K562 (cell line): ENCODE measurements at regions not wholly inside any gene's neighbourhood (a gene's known extent, or its start where the extent isn't known, plus 50 kb on each side); places are given as distances from the start of the nearest gene placed in this dataset.

ENCODE experiments used
- ATAC-seq: fragments of 200-7000 bp; cut with Tn5 transposase; 3 replicates; pipeline ENCODE4 v1.9.1; 2020; ENCODE audit warnings: moderate library complexity
- BruUV-seq: library from RNA; stranded (reverse); fragments of 400-500 nt; replicated peaks from 2 replicates; lab custom pipeline; 2021; lab: Mats Ljungman, UMichigan
- CTCF ChIA-PET: fragments of 300-600 bp; formaldehyde crosslinking; extraction: SDS; loops from one replicate; lab custom pipeline; 2021; ENCODE audit warnings: low intra/inter-chr PET ratio; lab: Yijun Ruan, JAX
- POLR2A ChIA-PET: fragments of 300-600, 350-650 bp; sonication (Branson Sonifier 250); formaldehyde crosslinking; extraction: SDS; loops from one replicate; lab custom pipeline; 2021; ENCODE audit warnings: antibody characterized with exemption, inconsistent platforms; lab: Yijun Ruan, JAX
- DNase-seq, 4 experiments: peaks; one replicate each; pipeline versions ENCODE4 v3.0.0 to v3.0.0-alpha.2; 2011 to 2018; ENCODE audit warnings: low spot score in 3 of 4, mixed read lengths in 3 of 4; ENCODE audit errors: extremely low read depth in 1 of 4
- FAIRE-seq: peaks from 2 replicates; lab custom pipeline; 2011; peaks lifted over from hg19 to GRCh38; lab: Jason Lieb, UNC
- H2AFZ ChIP-seq: 2 replicates; pipeline ENCODE4 v1.6.0; 2011; ENCODE audit warnings: low read depth, low read length, control low read depth, inconsistent platforms
- H3K27ac ChIP-seq: fragments of 200-600 bp; 3 replicates; pipeline ENCODE4 v1.8.0; 2011; ENCODE audit warnings: low read depth, mild to moderate bottlenecking, control low read depth, inconsistent platforms, low read length, moderate library complexity, mixed read lengths; ENCODE audit errors: extremely low read depth
- H3K27me3 ChIP-seq, 2 experiments: fragments of 300-600 bp in 1 of 2; 2 replicates in 1 of 2; 3 replicates in 1 of 2; pipeline versions ENCODE4 v1.6.0 to v1.8.0; 2011; ENCODE audit warnings: inconsistent platforms in 2 of 2, low read length in 2 of 2, mild to moderate bottlenecking in 1 of 2, mixed read lengths in 1 of 2, moderate library complexity in 1 of 2; ENCODE audit not compliant: control insufficient read depth in 2 of 2, insufficient read depth in 2 of 2
- H3K36me3 ChIP-seq: fragments of 300-600 bp; 3 replicates; pipeline ENCODE4 v1.8.0; 2011; ENCODE audit warnings: mild to moderate bottlenecking, low read length, inconsistent platforms; ENCODE audit not compliant: control insufficient read depth, insufficient read depth
- H3K4me1 ChIP-seq, 2 experiments: fragments of 200-600 bp in 1 of 2; replicated peaks in 1 of 2; 2 replicates in 1 of 2; 3 replicates in 1 of 2; pipeline versions ENCODE4 v1.5.1 to v1.8.0; 2011; ENCODE audit warnings: inconsistent platforms in 2 of 2, low read length in 2 of 2, mild to moderate bottlenecking in 1 of 2, mixed read lengths in 1 of 2, moderate library complexity in 1 of 2; ENCODE audit not compliant: control insufficient read depth in 2 of 2, insufficient read depth in 2 of 2
- H3K4me2 ChIP-seq: 2 replicates; pipeline ENCODE4 v1.6.1; 2011; ENCODE audit warnings: low read length, control low read depth, inconsistent platforms, mixed read lengths; ENCODE audit not compliant: insufficient read depth
- H3K4me3 ChIP-seq: fragments of 200-600 bp; sonication (generic), shearing (Covaris generic); 2 replicates; pipeline ENCODE4 v1.5.1; 2016; ENCODE audit warnings: control low read depth, inconsistent platforms
- H3K79me2 ChIP-seq: fragments of 200-600 bp; 3 replicates; pipeline ENCODE4 v1.8.0; 2011; ENCODE audit warnings: low read length, inconsistent platforms; ENCODE audit not compliant: control insufficient read depth, insufficient read depth
- H3K9ac ChIP-seq, 2 experiments: 2 replicates each; pipeline versions ENCODE4 v1.6.0 to v1.6.1; 2011; ENCODE audit warnings: low read depth in 2 of 2, low read length in 2 of 2, control low read depth in 1 of 2, inconsistent platforms in 1 of 2, mild to moderate bottlenecking in 1 of 2, mixed read lengths in 1 of 2; ENCODE audit not compliant: insufficient read depth in 1 of 2
- H3K9me1 ChIP-seq: one replicate; pipeline ENCODE4 v1.6.0; 2011; ENCODE audit warnings: inconsistent platforms, mild to moderate bottlenecking, low read length, moderate library complexity; ENCODE audit not compliant: control insufficient read depth, insufficient read depth
- H3K9me3 ChIP-seq: replicated peaks from 2 replicates; pipeline ENCODE4 v1.5.1; 2011; ENCODE audit warnings: low read depth, low read length, inconsistent platforms; ENCODE audit not compliant: control insufficient read depth, insufficient read depth
- H4K20me1 ChIP-seq: replicated peaks from 2 replicates; pipeline ENCODE4 v1.6.1; 2011; ENCODE audit warnings: low read length, inconsistent platforms, mixed read lengths; ENCODE audit not compliant: control insufficient read depth, insufficient read depth
- LCOR ChIP-seq: sonication (generic); formaldehyde crosslinking; IDR thresholded peaks from 2 replicates; pipeline ENCODE4 v1.8.0; 2022; ENCODE audit warnings: mild to moderate bottlenecking, missing genetic modification reagents
- MEF2D ChIP-seq: conservative IDR thresholded peaks from 2 replicates; pipeline ENCODE4 v1.6.1; 2016; ENCODE audit warnings: low read depth, missing genetic modification characterization, missing compliant biosample characterization
- NEUROD1 ChIP-seq: fragments of 150-350 bp; IDR thresholded peaks from 2 replicates; pipeline ENCODE4 v1.6.1; 2014; ENCODE audit warnings: borderline replicate concordance, low read length, low read depth; ENCODE audit not compliant: partially characterized antibody
- PRMT5 ChIP-seq: sonication (generic); formaldehyde crosslinking; IDR thresholded peaks from 2 replicates; pipeline ENCODE4 v1.5.0; 2020; ENCODE audit warnings: missing genetic modification reagents
- SMAD3 ChIP-seq: fragments of 450-650 bp; formaldehyde crosslinking; conservative IDR thresholded peaks from 2 replicates; pipeline ENCODE4 v1.4.0; 2020; ENCODE audit warnings: mild to moderate bottlenecking
- SOX6 ChIP-seq: fragments of 450-650 bp; IDR thresholded peaks from 2 replicates; pipeline ENCODE4 v1.6.1; 2014; ENCODE audit warnings: mild to moderate bottlenecking
- SPI1 ChIP-seq: IDR thresholded peaks from 2 replicates; pipeline ENCODE4 v1.6.1; 2011; ENCODE audit warnings: low read depth, low read length, control low read depth, borderline replicate concordance
- U2AF1 ChIP-seq: fragments of 200-400 bp; formaldehyde crosslinking; optimal IDR thresholded peaks from 2 replicates; pipeline ENCODE3; 2017; ENCODE audit warnings: mild to moderate bottlenecking, low read depth, low read length, moderate library complexity
- ZBTB8A ChIP-seq: fragments of 450-650 bp; IDR thresholded peaks from 2 replicates; pipeline ENCODE4 v1.6.1; 2018; ENCODE audit warnings: mild to moderate bottlenecking, moderate library complexity; ENCODE audit not compliant: partially characterized antibody
- ZKSCAN3 ChIP-seq: fragments of 250-450 bp; sonication (Bioruptor Pico); IDR thresholded peaks from 2 replicates; pipeline ENCODE4 v1.4.0; 2020
- ZNF184 ChIP-seq: sonication (generic); formaldehyde crosslinking; IDR thresholded peaks from 2 replicates; pipeline ENCODE4 v1.5.0; 2020; ENCODE audit warnings: missing genetic modification reagents
- ZNF384 ChIP-seq: IDR thresholded peaks from 2 replicates; pipeline ENCODE4 v1.6.1; 2012; ENCODE audit warnings: low read depth, low read length, improper control_type of control experiment
- ZNF444 ChIP-seq: fragments of 250-450 bp; sonication (Bioruptor Pico); IDR thresholded peaks from 2 replicates; pipeline ENCODE4 v1.4.0; 2020; ENCODE audit warnings: mild to moderate bottlenecking, moderate library complexity
- ZNF778 ChIP-seq: fragments of 450-650 bp; formaldehyde crosslinking; IDR thresholded peaks from 2 replicates; pipeline ENCODE4 v1.4.0; 2020; ENCODE audit warnings: mild to moderate bottlenecking, moderate library complexity
- WGBS: fragments of 100-300 bp; shearing (Covaris generic); methylation state at CpG from one replicate; pipeline ENCODE4 v1.1.6; 2016; ENCODE audit warnings: low coverage, mixed read lengths; ENCODE audit not compliant: insufficient coverage; ENCODE audit errors: missing lambda C conversion rate; 5-methylcytosine and 5-hydroxymethylcytosine counted together
- in situ Hi-C: fragments of 300-500 bp; cut with MboI; formaldehyde crosslinking; loops from 4 replicates; pipeline ENCODE4 v1.15.0; 2018; ENCODE audit warnings: inconsistent platforms, mixed read lengths
- intact Hi-C: fragments of 100-400 bp; cut with micrococcal nuclease; formaldehyde crosslinking; loops from 2 replicates; pipeline ENCODE4 v1.14.2; 2022
- TF ChIP-seq, protein P1 (sequence below): IDR thresholded peaks from 2 replicates; pipeline ENCODE4 v1.6.1; 2011; ENCODE audit not compliant: insufficient read length; ENCODE audit errors: extremely low read depth
- TF ChIP-seq, protein P2 (sequence below): fragments of 450-650 bp; formaldehyde crosslinking; IDR thresholded peaks from 2 replicates; pipeline ENCODE4 v1.4.0; 2020; ENCODE audit warnings: mild to moderate bottlenecking, moderate library complexity
- TF ChIP-seq, protein P3 (sequence below): sonication (generic); formaldehyde crosslinking; IDR thresholded peaks from 2 replicates; pipeline ENCODE4 v1.8.0; 2022; ENCODE audit warnings: mild to moderate bottlenecking, low read depth, missing genetic modification reagents

DNA sequence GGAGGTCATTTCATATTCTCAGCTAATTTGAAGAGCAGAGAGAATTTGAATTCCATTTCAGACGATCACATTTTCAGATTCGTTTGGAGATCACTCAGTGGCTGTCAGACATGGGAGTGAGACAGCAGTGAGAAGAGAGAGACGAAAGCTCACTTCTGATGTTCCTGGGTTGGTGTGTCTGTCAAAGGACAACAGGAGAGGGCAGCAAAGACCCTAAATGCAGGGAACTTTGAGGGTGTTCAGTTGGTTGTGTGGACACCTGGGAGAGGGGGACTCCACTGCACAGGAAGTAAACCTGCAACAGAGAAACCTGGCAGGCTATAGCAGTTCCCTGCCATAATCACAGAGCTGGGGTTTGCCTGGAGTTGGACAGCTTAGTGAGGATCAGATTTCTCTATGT, 675.1 kb downstream of the SQOR start:
- no peak for FAIRE-seq
- in situ Hi-C loops (no loop called here), intact Hi-C loops (no loop called here)
- BruUV-seq = no TSS peak
- 0% methylated on average over 3 of the region's 3 CpGs for WGBS
- H2AFZ ChIP-seq = no peak overlapping the region
- H3K9me3 ChIP-seq = no peaks in the 10 kb centered on the region
- no peak overlapping the region for H3K27ac ChIP-seq
- H3K79me2 ChIP-seq = no peaks in the 10 kb centered on the region
- ATAC-seq = no peak
- no peaks in the 10 kb centered on the region for H4K20me1 ChIP-seq
- no peak for DNase-seq
- CTCF ChIA-PET = no interaction called here
- H3K4me1 ChIP-seq = no peaks in the 10 kb centered on the region
- H3K27me3 ChIP-seq = no peaks in the 10 kb centered on the region
- POLR2A ChIA-PET = no interaction called here
- no peak overlapping the region for H3K4me3 ChIP-seq
- H3K9me1 ChIP-seq = no peaks in the 10 kb centered on the region
- no peak overlapping the region for H3K9ac ChIP-seq
- H3K36me3 ChIP-seq = no peaks in the 10 kb centered on the region
- no peak overlapping the region for H3K4me2 ChIP-seq
- TF ChIP-seq PRMT5 (CRISPR knock-in tag) (no peak), ZNF778 (no peak), U2AF1 (no peak), LCOR (CRISPR knock-in tag) (no peak), SMAD3 (CRISPR knock-in tag) (no peak), ZNF184 (CRISPR knock-in tag) (no peak), SOX6 (no peak), MEF2D (tag) (no peak), SPI1 (no peak), ZKSCAN3 (CRISPR knock-in tag) (no peak), ZNF384 (no peak), ZBTB8A (no peak), NEUROD1 (no peak), ZNF444 (no peak)
- TF ChIP-seq, protein P1, sequence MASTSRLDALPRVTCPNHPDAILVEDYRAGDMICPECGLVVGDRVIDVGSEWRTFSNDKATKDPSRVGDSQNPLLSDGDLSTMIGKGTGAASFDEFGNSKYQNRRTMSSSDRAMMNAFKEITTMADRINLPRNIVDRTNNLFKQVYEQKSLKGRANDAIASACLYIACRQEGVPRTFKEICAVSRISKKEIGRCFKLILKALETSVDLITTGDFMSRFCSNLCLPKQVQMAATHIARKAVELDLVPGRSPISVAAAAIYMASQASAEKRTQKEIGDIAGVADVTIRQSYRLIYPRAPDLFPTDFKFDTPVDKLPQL = no peak
- TF ChIP-seq, protein P2, sequence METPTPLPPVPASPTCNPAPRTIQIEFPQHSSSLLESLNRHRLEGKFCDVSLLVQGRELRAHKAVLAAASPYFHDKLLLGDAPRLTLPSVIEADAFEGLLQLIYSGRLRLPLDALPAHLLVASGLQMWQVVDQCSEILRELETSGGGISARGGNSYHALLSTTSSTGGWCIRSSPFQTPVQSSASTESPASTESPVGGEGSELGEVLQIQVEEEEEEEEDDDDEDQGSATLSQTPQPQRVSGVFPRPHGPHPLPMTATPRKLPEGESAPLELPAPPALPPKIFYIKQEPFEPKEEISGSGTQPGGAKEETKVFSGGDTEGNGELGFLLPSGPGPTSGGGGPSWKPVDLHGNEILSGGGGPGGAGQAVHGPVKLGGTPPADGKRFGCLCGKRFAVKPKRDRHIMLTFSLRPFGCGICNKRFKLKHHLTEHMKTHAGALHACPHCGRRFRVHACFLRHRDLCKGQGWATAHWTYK (CRISPR knock-in tag) = no peak
- TF ChIP-seq, protein P3, sequence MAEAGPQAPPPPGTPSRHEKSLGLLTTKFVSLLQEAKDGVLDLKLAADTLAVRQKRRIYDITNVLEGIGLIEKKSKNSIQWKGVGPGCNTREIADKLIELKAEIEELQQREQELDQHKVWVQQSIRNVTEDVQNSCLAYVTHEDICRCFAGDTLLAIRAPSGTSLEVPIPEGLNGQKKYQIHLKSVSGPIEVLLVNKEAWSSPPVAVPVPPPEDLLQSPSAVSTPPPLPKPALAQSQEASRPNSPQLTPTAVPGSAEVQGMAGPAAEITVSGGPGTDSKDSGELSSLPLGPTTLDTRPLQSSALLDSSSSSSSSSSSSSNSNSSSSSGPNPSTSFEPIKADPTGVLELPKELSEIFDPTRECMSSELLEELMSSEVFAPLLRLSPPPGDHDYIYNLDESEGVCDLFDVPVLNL (CRISPR knock-in tag) = no peak
